ENCODE measurements at regions not wholly inside any gene's neighbourhood (a gene's known extent, or its start where the extent isn't known, plus 50 kb on each side); places are given as distances from the start of the nearest gene placed in this dataset.

GRCh38 chr14:49479432-49479831 lies 106.7 kb downstream of the RPS29 start:
- no peak overlapping the region for H3K9ac ChIP-seq (ENCODE audit: low read length)
- H3K4me1 ChIP-seq (ENCODE audit: insufficient read depth, low read length): 0 out of 2 replicates have a peak, but pooled peaks cover 6% of the 10 kb centered on the region
- peak overlapping the region; percentile 24 for H3K4me2 ChIP-seq (ENCODE audit: low read length)
- H3K27me3 ChIP-seq (ENCODE audit: low read length): peaks cover under 1% of the 10 kb centered on the region; the same call in 1 of the 2 replicates
- H3K4me3 ChIP-seq (ENCODE audit: low read length): no peak overlapping the region
- ChIA-PET CTCF (interaction anchor here (0.6 kb wide), 1 partner anchor 18 kb away, joined by 3 read pairs; no protein-coding TSS in a partner anchor), POLR2A (ENCODE audit: unreplicated experiment) (interaction anchor here (0.6 kb wide), 1 partner anchor 63 kb away, joined by 3 read pairs; no protein-coding TSS in a partner anchor)
- H3F3A ChIP-seq (ENCODE audit: low read length, unreplicated experiment): no peaks in the 10 kb centered on the region
- H2AFZ ChIP-seq (ENCODE audit: low read length): 0 out of 2 replicates have a peak overlapping the region, but pooled peaks have one; percentile 2
- H3K9me2 ChIP-seq (replicated peaks; ENCODE audit: low read length): no peaks in the 10 kb centered on the region
- no peaks in the 10 kb centered on the region for H3K9me3 ChIP-seq (ENCODE audit: low read length)
- H3K79me2 ChIP-seq (ENCODE audit: low read length): no peaks in the 10 kb centered on the region
- no peaks in the 10 kb centered on the region for H4K20me1 ChIP-seq (ENCODE audit: low read length)
- intact Hi-C loops (cut with micrococcal nuclease): loop anchor here (2.0 kb wide), 1 partner anchor 19 kb away; no protein-coding TSS in a partner anchor
- peak overlapping the region; percentile 19 for H3K27ac ChIP-seq (ENCODE audit: low read length)
- ATAC-seq (peak; percentile 89), DNase-seq (peak; percentile 80)
- TF ChIP-seq EZH2phosphoT487 (IDR thresholded peaks at IDR 0.05; ENCODE audit: borderline replicate concordance, low read length): no peak
- TF ChIP-seq EZH2 (IDR thresholded peaks at IDR 0.05; ENCODE audit: low read length, unreplicated experiment): no peak
- TF ChIP-seq CTCF (conservative IDR thresholded peaks at IDR 0.05; ENCODE audit: low read depth, low read length): no peak
- H3K36me3 ChIP-seq (ENCODE audit: low read depth, low read length): no peaks in the 10 kb centered on the region
- BruUV-seq (replicated peaks): no TSS peak

DNA sequence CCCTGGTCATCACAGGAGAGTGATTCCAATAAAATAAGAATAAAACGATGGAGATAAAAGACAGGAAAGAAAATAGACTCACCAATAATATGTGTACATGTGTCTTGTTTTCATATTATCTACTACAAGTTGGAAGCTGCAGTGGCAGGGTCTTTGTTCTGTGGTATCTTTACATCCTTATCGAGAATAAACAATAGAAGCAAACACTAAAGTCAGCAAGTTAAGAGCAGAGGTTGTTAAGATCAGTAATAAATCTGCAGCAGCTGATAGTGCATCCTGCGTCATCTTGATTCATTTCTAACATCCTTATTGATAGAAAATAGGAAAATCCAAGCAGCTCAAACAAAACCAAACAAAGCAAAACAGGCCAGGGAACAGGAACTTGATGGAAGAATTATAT lies 107.4 kb downstream of the RPS29 start:
- Histone ChIP-seq H3K27ac (ENCODE audit: low read length) (no peak overlapping the region), H4K20me1 (ENCODE audit: low read length) (no peaks in the 10 kb centered on the region), H3K4me3 (ENCODE audit: low read length) (no peak overlapping the region), H3F3A (ENCODE audit: low read length, unreplicated experiment) (no peaks in the 10 kb centered on the region), H3K27me3 (ENCODE audit: low read length) (peaks cover 3% of the 10 kb centered on the region; the same call in 1 of the 2 replicates), H3K9me3 (ENCODE audit: low read length) (no peaks in the 10 kb centered on the region), H3K9ac (ENCODE audit: low read length) (no peak overlapping the region), H3K9me2 (replicated peaks; ENCODE audit: low read length) (no peaks in the 10 kb centered on the region), H3K79me2 (ENCODE audit: low read length) (no peaks in the 10 kb centered on the region), H3K4me1 (ENCODE audit: insufficient read depth, low read length) (0 out of 2 replicates have a peak, but pooled peaks cover 6% of the 10 kb centered on the region), H2AFZ (ENCODE audit: low read length) (no peak overlapping the region), H3K4me2 (ENCODE audit: low read length) (no peak overlapping the region), H3K36me3 (ENCODE audit: low read depth, low read length) (no peaks in the 10 kb centered on the region)
- intact Hi-C loops (cut with micrococcal nuclease): loop anchor here (2.0 kb wide), 1 partner anchor 18 kb away; no protein-coding TSS in a partner anchor
- TF ChIP-seq CTCF (conservative IDR thresholded peaks at IDR 0.05; ENCODE audit: low read depth, low read length) (no peak), EZH2phosphoT487 (IDR thresholded peaks at IDR 0.05; ENCODE audit: borderline replicate concordance, low read length) (no peak), EZH2 (IDR thresholded peaks at IDR 0.05; ENCODE audit: low read length, unreplicated experiment) (no peak)
- no peak for DNase-seq
- ChIA-PET CTCF (no interaction called here), POLR2A (ENCODE audit: unreplicated experiment) (interaction anchor here (0.5 kb wide), 1 partner anchor 741 kb away, joined by 3 read pairs; no protein-coding TSS in a partner anchor)
- no TSS peak for BruUV-seq (replicated peaks)
- ATAC-seq: no peak

DNA sequence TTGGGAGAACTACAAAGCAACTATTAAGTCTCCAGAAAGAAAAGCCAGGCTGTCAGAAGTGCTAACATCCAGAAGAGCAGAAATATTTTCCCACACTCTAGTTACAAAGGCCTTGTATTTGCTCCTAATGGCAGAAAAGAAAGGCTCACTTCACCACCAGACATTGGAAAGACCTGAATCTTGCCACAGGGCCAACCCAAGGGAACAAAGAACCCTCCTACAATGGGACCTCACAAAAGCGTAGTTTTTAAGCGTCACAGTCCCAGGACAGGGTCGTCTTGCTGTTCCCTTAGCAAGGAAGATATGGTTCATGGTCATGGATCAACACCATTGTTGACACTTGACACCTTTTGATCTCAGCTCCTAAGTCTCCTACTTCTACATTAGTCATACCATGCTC lies 119.1 kb downstream of the RPS29 start:
- Histone ChIP-seq H3K27ac (ENCODE audit: low read length) (no peak overlapping the region), H3K4me2 (ENCODE audit: low read length) (no peak overlapping the region), H3K79me2 (ENCODE audit: low read length) (no peaks in the 10 kb centered on the region), H3K4me1 (ENCODE audit: insufficient read depth, low read length) (no peaks in the 10 kb centered on the region), H3K27me3 (ENCODE audit: low read length) (peaks cover 24% of the 10 kb centered on the region; the same call in 1 of the 2 replicates), H3K9me3 (ENCODE audit: low read length) (no peaks in the 10 kb centered on the region), H3K9me2 (replicated peaks; ENCODE audit: low read length) (no peaks in the 10 kb centered on the region), H4K20me1 (ENCODE audit: low read length) (no peaks in the 10 kb centered on the region), H3K4me3 (ENCODE audit: low read length) (no peak overlapping the region), H3F3A (ENCODE audit: low read length, unreplicated experiment) (no peaks in the 10 kb centered on the region), H3K9ac (ENCODE audit: low read length) (no peak overlapping the region), H2AFZ (ENCODE audit: low read length) (no peak overlapping the region), H3K36me3 (ENCODE audit: low read depth, low read length) (no peaks in the 10 kb centered on the region)
- no TSS peak for BruUV-seq (replicated peaks)
- ChIA-PET CTCF (no interaction called here), POLR2A (ENCODE audit: unreplicated experiment) (no interaction called here)
- TF ChIP-seq EZH2 (IDR thresholded peaks at IDR 0.05; ENCODE audit: low read length, unreplicated experiment) (no peak), CTCF (conservative IDR thresholded peaks at IDR 0.05; ENCODE audit: low read depth, low read length) (no peak), EZH2phosphoT487 (IDR thresholded peaks at IDR 0.05; ENCODE audit: borderline replicate concordance, low read length) (no peak)
- DNase-seq (no peak), ATAC-seq (no peak)
- intact Hi-C loops (cut with micrococcal nuclease): no loop called here
